Stimulated activated CD4-positive, alpha-beta T cell treated with anti-CD3 and anti-CD28 coated beads, Interleukin-1b, Interleukin-23, amount 100 ng/mL, for 48 hours (primary cell): ENCODE measurements at regions not wholly inside any gene's neighbourhood (a gene's known extent, or its start where the extent isn't known, plus 50 kb on each side); places are given as distances from the start of the nearest gene placed in this dataset.
"Not testable (repeated sequence)": the region's sequence is repeated elsewhere in the genome, so short reads cannot be mapped to it uniquely, and the experiment has no call there.

Experiments
- DNase-seq: peaks from one replicate; pipeline ENCODE4 v3.0.0-alpha.2; 2020

DNA sequence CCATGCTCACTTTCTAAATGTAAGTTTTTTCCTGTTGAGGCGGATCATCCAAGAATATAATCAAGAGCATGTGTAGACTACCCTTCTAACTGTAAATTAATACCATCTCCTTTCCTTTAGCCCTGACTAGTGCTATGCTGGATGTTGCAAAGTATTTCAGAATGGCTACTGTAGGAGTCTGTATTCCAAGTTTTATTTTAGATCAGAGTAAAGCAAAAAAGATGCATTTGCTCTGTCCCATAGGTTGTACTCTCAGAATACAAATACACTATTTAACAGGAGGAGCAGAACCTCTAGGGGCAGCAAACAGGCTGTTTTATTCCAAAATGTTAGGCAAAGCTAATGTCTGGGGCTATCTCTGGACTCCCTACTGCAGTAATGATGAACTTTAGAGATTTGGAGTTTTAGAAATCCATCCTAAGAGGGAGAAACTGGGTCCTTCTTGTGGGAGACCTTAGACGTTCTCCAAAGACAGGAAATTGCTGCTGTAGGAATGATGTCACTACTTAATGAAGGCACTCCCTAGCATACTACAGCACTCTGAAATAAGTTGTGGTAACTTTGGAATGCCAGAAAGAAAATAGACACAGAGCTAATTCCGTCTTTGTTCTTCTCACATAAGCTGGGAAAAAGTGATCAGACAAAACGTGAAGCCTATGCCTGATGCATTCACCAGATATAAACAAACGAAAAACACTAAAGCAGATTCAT, 392.4 kb upstream of the HS3ST5 start:
- no peak for DNase-seq

DNA sequence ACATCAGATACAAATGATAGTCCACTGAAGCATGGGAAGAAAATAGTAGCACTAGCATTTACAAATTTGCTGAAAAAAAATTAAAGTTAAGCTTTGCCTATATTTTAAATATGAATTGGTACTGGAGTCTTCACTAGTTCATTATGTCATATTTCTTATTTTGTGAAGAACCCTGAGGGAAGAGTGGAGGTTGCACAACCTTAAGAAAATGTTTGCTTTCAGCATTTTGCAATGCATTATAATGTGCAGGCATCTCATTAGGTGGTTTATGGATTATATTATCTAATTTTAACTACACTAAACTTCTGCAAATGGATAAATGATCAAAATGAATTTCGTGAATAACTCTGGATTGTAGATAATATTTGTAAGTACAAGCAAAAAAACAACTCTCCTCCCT, 390.8 kb upstream of the HS3ST5 start:
- DNase-seq: no peak

DNA sequence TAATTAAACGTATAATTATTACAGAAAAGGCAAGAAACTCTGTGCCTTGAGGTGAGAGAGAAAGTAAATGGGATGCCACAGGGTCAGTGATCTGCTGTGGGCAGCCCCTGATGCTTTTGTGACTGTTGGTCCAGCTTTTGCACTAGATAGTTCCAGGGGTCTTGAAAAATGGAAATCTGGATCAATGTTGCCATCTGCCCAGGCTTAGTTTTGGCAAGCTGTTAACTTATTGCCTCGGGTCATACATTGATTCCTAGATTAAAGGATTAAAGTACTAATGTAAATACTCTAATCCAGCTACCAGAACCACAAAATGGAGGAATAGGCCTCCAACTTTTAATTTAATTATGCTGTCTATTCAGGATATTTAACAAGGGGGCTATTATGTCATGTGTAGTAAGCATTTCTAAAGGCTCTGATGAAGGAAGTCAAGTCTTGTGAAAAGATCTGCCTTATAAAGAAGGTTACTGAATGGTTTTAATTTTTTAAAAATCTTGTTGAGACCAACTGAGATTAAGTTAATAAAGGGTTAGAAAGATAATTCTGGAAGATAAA, 376.0 kb upstream of the HS3ST5 start:
- DNase-seq: no peak

DNA sequence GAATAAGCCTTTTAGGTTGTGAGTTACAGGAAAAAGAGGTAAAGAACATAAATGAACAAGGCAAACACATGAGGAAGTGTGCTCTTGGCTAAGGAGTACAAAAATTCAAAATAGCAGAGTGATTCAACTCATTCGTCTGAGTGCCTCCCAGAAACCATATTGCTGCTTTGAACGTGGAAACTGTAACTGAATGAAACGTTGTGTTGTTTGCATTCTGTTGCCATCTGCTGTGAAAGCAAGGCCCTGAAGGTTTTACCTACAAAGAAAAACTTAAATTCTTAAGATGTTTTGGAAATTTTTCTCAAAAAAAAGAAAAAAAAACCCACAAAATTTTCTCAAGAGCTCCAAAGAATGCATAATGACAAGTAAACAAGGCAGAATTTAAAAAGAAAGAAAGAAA, 375.4 kb upstream of the HS3ST5 start:
- DNase-seq: no peak

DNA sequence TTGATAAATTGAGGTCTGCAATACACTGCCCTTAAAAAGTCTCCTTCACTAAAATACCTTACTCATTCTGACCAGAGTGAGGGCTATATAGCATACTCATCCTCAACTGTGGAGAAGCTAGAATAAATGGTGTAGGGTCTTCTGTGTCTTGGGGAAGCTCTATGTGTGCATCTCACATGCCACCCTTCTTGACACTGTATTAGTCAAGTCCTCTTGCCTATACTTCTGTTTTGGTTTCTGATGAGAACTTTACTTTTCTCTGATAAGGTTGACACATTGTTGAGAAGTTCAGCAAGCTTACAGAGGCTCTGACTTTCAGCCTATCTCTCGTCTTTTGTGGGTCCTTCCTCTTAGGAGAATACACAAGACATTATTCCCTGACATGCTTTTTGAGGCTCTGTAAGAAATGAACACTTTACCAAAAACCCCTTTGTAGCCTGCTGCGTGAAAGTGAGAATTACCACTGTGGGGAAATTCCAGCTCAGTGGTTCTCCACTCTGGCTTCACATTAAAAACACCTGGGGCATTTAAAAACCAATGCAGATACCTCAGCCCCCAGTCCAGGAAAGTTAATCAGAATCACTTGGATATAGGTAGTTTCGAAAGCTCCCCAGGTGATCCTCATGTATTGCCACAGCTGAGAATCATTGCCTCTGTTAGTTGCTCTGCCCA, 372.1 kb upstream of the HS3ST5 start:
- no peak for DNase-seq

DNA sequence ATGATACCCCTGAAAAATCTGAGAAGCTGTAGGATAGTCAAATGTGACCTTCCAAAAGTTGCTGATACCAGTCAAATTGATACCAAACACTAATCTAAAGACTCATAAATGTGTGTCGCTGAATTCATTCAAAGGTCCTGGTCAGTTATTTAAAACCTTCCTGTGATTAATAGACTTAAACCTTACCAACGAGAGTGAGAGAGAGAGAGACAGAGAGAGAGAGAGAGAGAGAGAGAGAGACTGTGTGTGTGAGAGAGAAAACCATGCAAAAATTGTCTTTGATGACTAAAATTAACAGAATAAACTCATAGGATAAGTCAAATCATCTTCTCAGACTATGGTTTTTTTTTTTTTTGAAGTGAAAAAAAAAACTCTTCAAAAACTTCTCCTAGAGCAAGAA, 370.9 kb upstream of the HS3ST5 start:
- no peak for DNase-seq

DNA sequence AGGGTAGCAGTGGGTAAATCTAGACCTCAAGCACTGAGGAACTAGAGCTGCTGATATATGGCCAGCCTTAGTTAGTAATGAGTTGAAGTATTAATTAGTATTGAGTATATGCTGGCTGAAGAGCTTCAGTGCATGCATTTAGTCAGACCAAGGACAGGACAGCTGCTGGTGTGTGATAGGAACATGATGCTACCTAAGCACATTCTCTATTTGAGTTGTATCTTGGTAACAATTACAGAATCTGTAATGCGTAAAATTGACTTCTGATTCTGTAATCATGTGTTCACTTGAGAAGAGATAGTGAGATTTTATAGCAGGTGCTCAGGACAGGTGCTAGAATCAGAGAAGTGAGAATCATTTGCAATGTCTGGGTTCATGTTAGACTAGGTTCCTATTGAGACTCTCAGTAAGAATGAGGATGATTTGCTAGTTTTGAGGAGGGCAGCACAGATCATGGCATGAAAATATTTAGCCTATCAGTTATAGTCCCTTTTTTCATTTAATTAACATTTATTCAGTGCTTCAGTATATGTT, 369.4 kb upstream of the HS3ST5 start:
- DNase-seq: no peak

DNA sequence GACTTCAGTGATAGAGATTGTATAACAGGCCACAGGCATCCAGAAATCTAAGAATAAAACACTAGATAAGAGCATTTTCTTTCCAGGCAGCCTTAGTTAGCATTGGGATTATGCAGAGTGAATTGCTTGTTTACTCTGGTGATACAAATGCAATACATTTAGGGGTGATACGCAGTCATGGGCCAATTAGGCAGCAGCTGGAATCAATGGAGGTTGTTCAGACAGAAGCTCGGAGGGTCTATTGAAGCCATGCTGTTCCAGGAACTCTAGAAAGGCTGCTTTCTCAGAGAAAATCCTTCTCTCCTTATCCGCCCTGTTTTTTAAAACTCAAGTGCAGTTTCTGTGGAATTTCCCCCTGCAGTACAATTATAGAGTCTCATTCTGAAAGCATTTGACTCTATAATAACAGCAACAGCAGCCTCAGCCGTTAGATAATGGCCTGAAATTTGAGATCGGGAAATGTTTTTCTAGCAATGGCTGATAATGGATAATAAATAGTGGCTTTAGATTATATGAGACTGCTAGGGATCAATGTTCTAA, 364.3 kb upstream of the HS3ST5 start:
- DNase-seq: no peak

DNA sequence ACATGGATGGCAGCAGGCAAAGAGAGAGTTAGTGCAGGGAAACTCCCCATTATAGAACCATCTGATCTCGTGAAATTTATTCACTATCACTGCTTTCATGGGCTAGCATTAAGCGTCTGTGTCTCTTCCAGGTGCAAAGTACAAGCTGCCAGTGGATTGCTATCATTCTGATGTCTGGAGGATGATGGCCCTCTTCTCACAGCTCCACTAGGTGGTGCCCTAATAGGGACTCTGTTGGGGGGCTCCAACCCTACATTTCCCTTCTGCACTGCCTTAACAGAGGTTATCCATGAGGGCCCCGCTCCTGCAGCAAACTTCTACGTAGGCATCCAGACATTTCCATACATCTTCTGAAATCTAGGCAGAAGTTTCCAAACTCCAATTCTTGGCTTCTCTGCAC, 347.8 kb upstream of the HS3ST5 start:
- DNase-seq: no peak

DNA sequence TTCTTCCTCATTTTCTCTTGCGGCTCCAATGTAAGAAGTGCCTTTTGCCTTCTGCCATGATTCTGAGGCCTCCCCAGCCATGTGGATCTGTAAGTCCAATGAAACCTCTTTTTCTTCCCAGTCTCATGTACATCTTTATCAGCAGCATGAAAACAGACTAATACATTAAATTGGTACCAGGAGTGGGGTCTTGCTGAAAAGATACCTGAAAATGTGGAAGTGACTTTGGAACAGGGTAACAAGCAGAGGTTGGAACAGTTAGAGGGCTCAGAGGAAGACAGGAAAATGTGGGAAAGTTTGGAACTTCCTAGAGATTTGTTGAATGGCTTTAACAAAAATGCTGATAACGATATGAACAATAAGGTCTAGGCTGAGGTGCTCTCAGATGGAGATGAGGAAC, 316.7 kb upstream of the HS3ST5 start:
- DNase-seq: no peak

DNA sequence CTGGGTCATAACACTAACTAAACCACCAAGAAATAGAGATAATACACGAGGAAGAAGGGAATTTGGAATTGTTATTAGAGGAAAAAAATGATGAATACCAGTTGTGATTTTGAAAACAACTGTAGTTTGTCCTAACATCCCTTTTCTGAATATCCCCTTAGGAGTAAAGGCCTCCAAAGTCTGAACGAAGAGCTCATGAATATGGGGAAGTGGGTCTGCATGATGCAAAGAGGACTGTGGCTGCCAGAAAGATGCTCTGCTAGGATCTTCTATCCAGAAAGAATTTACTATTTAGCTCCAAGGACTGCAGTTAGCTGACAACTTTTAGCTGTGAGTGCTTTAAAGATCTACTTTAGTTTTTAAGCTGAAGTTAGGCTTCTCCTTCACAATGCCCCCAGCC, 308.8 kb upstream of the HS3ST5 start:
- DNase-seq: no peak

DNA sequence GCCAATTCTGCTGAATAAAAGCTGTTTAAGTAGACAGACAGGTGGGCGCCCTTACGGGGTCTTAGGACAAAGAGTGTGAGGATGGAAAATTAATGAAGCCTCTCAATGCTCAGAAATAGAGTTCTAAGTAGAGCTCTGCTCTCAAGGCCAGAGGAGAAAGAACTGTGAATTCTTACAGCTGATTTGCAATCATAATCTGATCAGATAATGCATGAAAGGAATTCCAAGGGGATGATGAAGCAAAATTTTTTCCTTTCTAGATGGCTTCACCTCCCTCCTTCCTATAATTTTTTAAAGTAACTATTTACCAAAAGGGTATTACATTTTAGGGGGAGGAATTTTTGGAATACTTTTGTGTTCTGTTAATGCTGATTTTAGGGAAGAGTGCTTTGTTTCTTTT, 308.1 kb upstream of the HS3ST5 start:
- no peak for DNase-seq

DNA sequence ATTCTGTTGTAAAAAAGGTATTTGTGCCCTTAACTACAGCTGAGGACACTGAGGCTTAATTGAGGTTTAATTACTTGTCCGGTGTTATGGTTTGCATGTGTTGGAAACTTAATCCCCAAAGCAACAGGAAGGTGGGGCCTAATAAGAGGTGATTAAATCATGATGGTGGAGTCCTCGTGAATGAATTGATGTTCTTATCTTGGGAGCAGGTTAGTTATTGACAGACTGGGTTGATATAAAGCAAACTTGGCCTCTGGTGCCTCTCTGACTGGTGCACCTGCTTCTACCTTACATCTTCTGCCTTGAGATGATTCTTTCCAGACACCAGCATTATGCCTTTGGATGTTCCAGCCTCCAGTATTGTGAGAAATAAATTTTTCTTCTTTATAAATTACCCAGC, 306.5 kb upstream of the HS3ST5 start:
- DNase-seq: no peak

DNA sequence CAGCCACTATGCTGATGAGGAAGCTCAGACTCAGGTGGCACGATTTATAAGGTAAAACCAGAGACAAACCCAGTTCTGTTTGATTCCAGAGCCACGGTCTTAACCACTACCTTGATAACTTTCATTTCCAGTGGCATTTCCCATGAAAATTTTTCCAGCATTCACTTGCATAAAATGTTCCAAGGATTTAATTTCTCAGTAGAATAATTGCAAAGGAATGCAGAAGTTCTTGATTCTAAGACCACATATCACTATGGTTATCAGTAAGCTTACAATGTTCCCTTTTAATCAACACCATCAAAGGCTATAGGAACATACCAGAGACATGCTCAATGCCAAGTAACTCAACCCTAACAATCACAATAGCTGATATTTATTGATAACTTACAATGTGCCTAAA, 306.0 kb upstream of the HS3ST5 start:
- no peak for DNase-seq

DNA sequence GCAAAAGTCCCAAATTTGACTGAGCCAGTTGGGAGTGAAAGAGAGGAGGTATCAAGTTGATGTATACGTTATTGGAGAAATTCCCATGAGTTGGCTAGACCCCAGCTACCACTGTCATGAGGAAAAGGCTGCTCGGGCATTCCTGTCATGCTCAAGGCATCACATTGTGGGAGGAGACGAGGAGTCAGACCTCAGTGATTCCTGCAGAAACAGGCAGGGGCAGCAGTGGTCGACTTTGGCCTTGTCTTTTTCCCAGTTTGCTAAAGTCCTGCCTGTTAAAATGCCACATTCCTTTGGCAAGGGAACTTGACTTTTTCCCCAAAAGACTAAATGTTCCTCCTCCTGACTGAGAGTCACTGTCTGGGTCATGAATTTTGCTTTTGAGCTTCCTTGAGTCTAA, 295.5 kb upstream of the HS3ST5 start:
- DNase-seq: no peak

DNA sequence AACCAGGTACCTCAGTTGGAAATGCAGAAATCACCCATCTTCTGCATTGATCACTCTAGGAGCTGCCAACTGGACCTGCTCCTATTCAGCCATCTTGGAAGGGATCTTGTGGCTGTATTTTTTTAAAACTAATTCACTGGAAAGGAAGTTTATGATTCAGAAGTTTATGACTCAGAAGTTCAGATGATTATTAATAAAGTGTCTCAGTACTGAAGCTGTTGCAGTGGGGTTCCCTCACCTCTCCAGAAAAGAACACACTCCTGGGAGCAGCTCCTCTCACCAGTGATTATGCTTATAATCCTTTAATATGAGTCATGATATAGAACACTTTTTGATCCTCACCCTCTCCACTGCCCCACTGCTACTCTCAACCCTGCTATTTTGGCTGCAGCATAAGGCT, 291.2 kb upstream of the HS3ST5 start:
- DNase-seq: no peak

DNA sequence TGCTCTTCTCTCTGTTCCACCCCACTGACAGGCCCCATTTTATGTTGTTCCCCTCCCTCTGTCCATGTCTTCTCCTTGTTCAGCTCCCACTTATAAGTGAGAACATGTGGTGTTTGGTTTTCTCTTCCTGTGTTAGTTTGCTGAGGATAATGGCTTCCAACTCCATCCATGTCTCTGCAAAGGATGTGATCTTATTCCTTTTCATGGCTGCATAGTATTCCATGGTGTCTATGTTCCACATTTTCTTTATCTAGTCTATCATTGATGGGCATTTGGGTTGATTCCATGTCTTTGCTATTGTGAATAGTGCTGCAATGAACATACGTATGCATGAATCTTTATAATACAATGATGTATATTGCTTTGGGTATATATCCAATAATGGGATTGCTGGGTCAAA, 283.4 kb upstream of the HS3ST5 start:
- DNase-seq: not testable (repeated sequence)

DNA sequence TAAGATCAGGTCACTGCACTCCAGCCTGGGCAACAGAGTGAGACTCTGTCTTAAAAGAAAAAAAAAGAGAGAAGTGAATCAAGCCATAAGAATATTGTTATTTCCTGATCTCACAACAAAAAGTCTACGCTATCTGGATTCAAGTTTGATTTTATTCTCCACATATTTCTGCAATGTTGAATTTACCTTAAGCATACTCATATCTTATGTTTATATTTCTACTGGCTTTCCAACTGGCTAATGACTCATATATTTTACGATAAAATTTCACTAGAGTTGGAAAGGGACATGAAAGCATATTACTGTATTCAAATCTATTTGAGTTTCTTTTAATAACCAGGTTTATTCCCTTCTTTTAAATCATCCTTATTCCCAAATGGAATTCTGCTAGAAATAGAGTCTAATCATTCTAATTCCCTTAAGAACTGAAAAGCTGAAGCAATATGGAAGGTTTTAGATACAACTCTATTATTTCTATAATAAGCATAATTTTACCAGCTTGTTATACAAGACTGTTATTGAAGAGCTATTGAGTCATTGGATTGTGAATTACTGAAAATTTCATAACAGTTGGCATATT, 276.9 kb upstream of the HS3ST5 start:
- DNase-seq: no peak

DNA sequence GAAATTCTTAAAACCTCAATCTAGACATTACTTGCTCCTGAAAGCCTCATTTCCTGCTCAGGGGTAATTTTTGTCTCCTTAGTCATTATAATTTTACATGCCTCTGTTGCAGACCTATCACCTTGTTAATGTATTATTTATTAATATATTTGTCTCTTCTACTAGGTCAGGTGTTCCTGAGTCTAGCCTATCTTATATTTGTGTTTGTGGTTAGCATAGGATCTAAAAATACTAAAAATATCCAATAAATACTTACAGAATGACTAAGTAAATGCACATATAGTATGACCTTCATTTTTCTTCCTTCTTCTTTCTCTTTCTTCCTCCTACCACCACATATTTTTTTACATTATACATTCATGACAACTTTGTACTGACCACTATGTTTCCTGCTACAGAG, 268.9 kb upstream of the HS3ST5 start:
- no peak for DNase-seq

DNA sequence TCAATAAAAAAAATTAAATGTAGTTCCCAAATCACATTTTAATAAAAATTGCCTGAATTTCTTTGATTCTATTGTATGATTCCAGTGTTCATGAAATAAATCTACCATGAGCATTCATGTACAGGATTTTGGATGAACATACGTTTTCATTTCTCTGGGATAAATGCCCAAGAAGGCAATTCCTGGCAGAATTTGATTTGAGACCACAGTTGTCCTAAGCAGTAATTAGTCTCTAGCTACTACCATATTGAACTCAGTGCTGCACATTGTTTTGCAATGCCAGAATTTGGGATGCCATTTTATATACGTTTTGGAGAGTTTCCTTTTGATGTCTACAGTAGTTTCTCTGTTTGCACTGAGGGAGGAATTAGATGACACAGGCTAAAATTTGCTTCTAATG, 265.3 kb upstream of the HS3ST5 start:
- no peak for DNase-seq

DNA sequence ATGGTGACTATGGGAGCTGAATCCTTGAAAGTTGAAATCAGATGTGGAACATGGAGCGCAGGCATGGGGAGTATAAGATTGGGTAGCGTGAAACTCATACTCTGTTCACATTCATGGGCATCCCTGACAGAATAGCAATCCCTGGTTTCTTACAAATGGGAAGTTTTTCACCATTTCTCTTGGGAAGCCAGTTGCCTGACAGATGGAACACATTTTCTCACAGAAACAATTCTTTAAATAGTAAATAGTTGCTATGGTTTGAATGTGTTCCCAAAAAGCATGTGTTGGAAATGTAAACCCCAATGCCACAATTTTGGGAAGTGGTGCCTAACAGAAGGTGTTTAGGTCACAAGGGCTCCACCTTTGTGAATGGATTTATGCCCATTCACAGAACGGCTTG, 262.8 kb upstream of the HS3ST5 start:
- DNase-seq: no peak

DNA sequence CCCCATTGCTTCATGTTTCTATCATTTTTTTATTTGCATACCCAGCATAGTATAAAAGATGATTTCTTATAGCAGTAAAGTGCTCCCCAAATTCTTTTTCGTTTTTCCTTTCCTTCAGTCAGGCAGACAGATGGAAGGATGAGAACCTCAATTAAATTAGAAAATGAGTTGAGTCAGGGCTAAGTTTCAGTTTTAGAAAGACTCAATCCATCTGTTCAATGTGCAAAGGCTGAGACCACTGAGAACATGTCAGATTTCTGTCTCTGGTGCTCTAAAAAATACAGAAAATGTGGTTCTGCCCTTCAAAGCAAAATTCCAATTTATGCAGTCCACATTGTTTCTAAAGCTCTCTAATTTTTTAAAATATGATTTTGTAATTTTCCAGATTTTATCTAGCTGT, 257.6 kb upstream of the HS3ST5 start:
- DNase-seq: no peak

DNA sequence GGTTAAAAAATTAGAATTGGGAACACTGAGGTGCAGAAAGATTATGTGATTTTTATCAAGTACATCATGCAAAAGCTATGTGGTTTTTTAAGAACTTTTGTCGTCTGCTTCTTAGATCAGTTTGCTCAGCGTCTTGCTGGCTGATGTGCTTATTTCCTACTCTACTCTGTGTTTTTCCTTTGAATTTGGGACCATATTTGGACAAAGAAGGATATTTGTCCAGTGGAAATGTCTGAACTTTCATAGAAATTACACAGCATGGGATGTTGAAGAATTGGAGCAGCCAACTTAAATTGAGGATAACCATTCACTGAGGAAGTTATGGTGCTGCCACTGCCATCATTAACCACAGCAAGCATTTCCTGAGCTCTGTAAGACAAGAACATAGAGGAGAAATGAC, 252.8 kb upstream of the HS3ST5 start:
- DNase-seq: no peak

DNA sequence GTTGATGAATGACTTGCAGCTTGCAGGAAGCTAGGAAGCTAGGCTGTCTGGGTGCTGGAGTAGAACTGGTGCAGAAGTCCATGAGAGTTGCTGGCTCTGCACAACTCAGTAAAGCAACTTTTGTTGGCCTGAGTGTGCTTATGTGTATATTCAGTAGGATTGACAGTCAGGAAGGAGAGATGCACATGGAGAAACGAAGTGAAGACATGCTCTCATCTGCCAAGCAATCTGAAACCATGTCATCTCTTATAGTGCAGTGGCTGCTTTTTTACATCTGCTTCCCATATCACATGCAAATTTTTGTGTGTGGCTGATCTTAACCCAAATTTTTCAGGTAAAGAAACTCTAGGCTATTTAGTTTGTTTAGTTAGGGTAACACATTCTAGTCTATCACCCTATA, 252.4 kb upstream of the HS3ST5 start:
- DNase-seq: no peak
